Subcutaneous abdominal adipose tissue (tissue), 5 donors: ENCODE measurements at regions not wholly inside any gene's neighbourhood (a gene's known extent, or its start where the extent isn't known, plus 50 kb on each side); places are given as distances from the start of the nearest gene placed in this dataset.

ENCODE experiments used
- H3K27ac ChIP-seq: one replicate; pipeline ENCODE4 v1.7.0; 2013; ENCODE audit warnings: low read depth, mild to moderate bottlenecking, inconsistent platforms, low read length, moderate library complexity
- H3K27me3 ChIP-seq, 5 donors: one replicate each; pipeline ENCODE4 v1.7.0; 2013; ENCODE audit warnings: low read length in 5 of 5, inconsistent platforms in 1 of 5; ENCODE audit not compliant: control insufficient read depth in 5 of 5, insufficient read depth in 4 of 5
- H3K36me3 ChIP-seq, 5 donors: one replicate each; pipeline ENCODE4 v1.7.0; 2013; ENCODE audit warnings: low read length in 5 of 5; ENCODE audit not compliant: control insufficient read depth in 5 of 5, insufficient read depth in 5 of 5
- H3K4me1 ChIP-seq, 5 donors: one replicate each; pipeline ENCODE4 v1.7.0; 2013; ENCODE audit warnings: low read length in 5 of 5, mild to moderate bottlenecking in 3 of 5, moderate library complexity in 1 of 5; ENCODE audit not compliant: control insufficient read depth in 5 of 5, insufficient read depth in 5 of 5
- H3K4me3 ChIP-seq, 5 donors: one replicate each; pipeline ENCODE4 v1.7.0; 2013; ENCODE audit warnings: low read length in 5 of 5, low read depth in 1 of 5
- H3K9ac ChIP-seq, 5 donors: one replicate each; pipeline ENCODE4 v1.7.0; 2013; ENCODE audit warnings: low read length in 5 of 5, mild to moderate bottlenecking in 4 of 5, moderate library complexity in 3 of 5
- H3K9me3 ChIP-seq, 5 donors: one replicate each; pipeline ENCODE4 v1.7.0; 2013; ENCODE audit warnings: low read length in 5 of 5; ENCODE audit not compliant: control insufficient read depth in 5 of 5
- donor health status: healthy.
- donor health status: healthy.
- donor health status: healthy.
- donor health status: healthy.
- donor health status: healthy.

- Histone ChIP-seq H3K4me1 (peaks cover 0 to 17% (median 11%) of the 10 kb centered on the region in 5 donors), H3K9ac (no peak overlapping the region), H3K4me3 (no peak overlapping the region), H3K27me3 (peaks cover 0 to 23% (median 7%) of the 10 kb centered on the region in 5 donors), H3K27ac (no peak overlapping the region), H3K9me3 (no peaks in the 10 kb centered on the region), H3K36me3 (no peaks in the 10 kb centered on the region)
These were observed 173.7 kb downstream of the SOX9 start for GRCh38 chr17:72294487-72294893.

GRCh38 chr17:72295916-72296315, 175.1 kb downstream of the SOX9 start:
- Histone ChIP-seq H3K4me1 (peaks cover 0 to 17% (median 11%) of the 10 kb centered on the region in 5 donors), H3K36me3 (no peaks in the 10 kb centered on the region), H3K9ac (no peak overlapping the region), H3K27me3 (peaks cover 0 to 29% (median 7%) of the 10 kb centered on the region in 5 donors), H3K4me3 (no peak overlapping the region), H3K27ac (no peak overlapping the region), H3K9me3 (no peaks in the 10 kb centered on the region)

GRCh38 chr17:72296456-72296855, 175.6 kb downstream of the SOX9 start:
- H3K27ac ChIP-seq, result no peak overlapping the region
- H3K4me1 ChIP-seq, result peaks cover 0 to 17% (median 11%) of the 10 kb centered on the region in 5 donors
- peaks cover 0 to 34% (median 11%) of the 10 kb centered on the region in 5 donors for H3K27me3 ChIP-seq
- H3K9ac ChIP-seq, result no peak overlapping the region
- no peak overlapping the region for H3K4me3 ChIP-seq
- H3K36me3 ChIP-seq, result no peaks in the 10 kb centered on the region
- H3K9me3 ChIP-seq, result no peaks in the 10 kb centered on the region

GRCh38 chr17:72297326-72298115, 176.7 kb downstream of the SOX9 start:
- H3K4me3 ChIP-seq, result no peak overlapping the region
- peaks cover 0 to 37% (median 12%) of the 10 kb centered on the region in 5 donors for H3K27me3 ChIP-seq

GRCh38 chr17:72299100-72299499, 178.3 kb downstream of the SOX9 start:
- H3K4me1 ChIP-seq, result peaks cover 0 to 20% (median 10%) of the 10 kb centered on the region in 5 donors
- H3K4me3 ChIP-seq, result no peak overlapping the region
- no peak overlapping the region for H3K9ac ChIP-seq
- no peaks in the 10 kb centered on the region for H3K36me3 ChIP-seq
- peaks cover 0 to 37% (median 13%) of the 10 kb centered on the region in 5 donors for H3K27me3 ChIP-seq
- H3K9me3 ChIP-seq, result no peaks in the 10 kb centered on the region
- H3K27ac ChIP-seq, result no peak overlapping the region

More at GRCh38 chr17:72297326-72298115, 176.7 kb downstream of the SOX9 start:
- H3K4me1 ChIP-seq, result peaks cover 0 to 17% (median 11%) of the 10 kb centered on the region in 5 donors
- H3K9me3 ChIP-seq, result no peaks in the 10 kb centered on the region
- H3K27ac ChIP-seq, result no peak overlapping the region
- H3K36me3 ChIP-seq, result no peaks in the 10 kb centered on the region
- H3K9ac ChIP-seq, result no peak overlapping the region

- peaks cover 0 to 20% (median 10%) of the 10 kb centered on the region in 5 donors for H3K4me1 ChIP-seq
- H3K27ac ChIP-seq, result no peak overlapping the region
- H3K4me3 ChIP-seq, result no peak overlapping the region
- no peaks in the 10 kb centered on the region for H3K9me3 ChIP-seq
- peaks cover 0 to 34% (median 13%) of the 10 kb centered on the region in 5 donors for H3K27me3 ChIP-seq
- H3K9ac ChIP-seq, result no peak overlapping the region
- no peaks in the 10 kb centered on the region for H3K36me3 ChIP-seq
These were observed 178.8 kb downstream of the SOX9 start for GRCh38 chr17:72299592-72299991.

GRCh38 chr17:72301887-72302286, 181.1 kb downstream of the SOX9 start:
- no peaks in the 10 kb centered on the region for H3K36me3 ChIP-seq
- no peak overlapping the region for H3K27ac ChIP-seq
- no peak overlapping the region for H3K9ac ChIP-seq
- H3K4me1 ChIP-seq, result peaks cover 0 to 31% (median 22%) of the 10 kb centered on the region in 5 donors
- peaks cover 0 to 21% (median 12%) of the 10 kb centered on the region in 5 donors for H3K27me3 ChIP-seq
- no peak overlapping the region for H3K4me3 ChIP-seq
- H3K9me3 ChIP-seq, result no peaks in the 10 kb centered on the region

- Histone ChIP-seq H3K36me3 (no peaks in the 10 kb centered on the region), H3K27me3 (peaks cover 0 to 19% (median 15%) of the 10 kb centered on the region in 5 donors), H3K4me3 (no peak overlapping the region), H3K27ac (no peak overlapping the region), H3K4me1 (peaks cover 0 to 22% (median 14%) of the 10 kb centered on the region in 5 donors), H3K9ac (no peak overlapping the region), H3K9me3 (no peaks in the 10 kb centered on the region)
These were observed 181.9 kb downstream of the SOX9 start for GRCh38 chr17:72302735-72303134.

- no peaks in the 10 kb centered on the region for H3K9me3 ChIP-seq
- H3K4me3 ChIP-seq, result no peak overlapping the region
- H3K36me3 ChIP-seq, result no peaks in the 10 kb centered on the region
- no peak overlapping the region for H3K9ac ChIP-seq
- H3K27me3 ChIP-seq, result peaks cover 0 to 17% (median 16%) of the 10 kb centered on the region in 5 donors
- H3K4me1 ChIP-seq, result peaks cover 0 to 21% (median 13%) of the 10 kb centered on the region in 5 donors
- no peak overlapping the region for H3K27ac ChIP-seq
These were observed 183.2 kb downstream of the SOX9 start for GRCh38 chr17:72303787-72304733.
